HG03432 (cell line): ENCODE measurements at regions not wholly inside any gene's neighbourhood (a gene's known extent, or its start where the extent isn't known, plus 50 kb on each side); places are given as distances from the start of the nearest gene placed in this dataset.

Experiments
- ATAC-seq: cut with Tn5 transposase; IDR thresholded peaks from one replicate; pipeline ENCODE4 v1.9.1; 2021; ENCODE audit warnings: mild to moderate bottlenecking, moderate library complexity; ENCODE audit not compliant: unreplicated experiment

DNA sequence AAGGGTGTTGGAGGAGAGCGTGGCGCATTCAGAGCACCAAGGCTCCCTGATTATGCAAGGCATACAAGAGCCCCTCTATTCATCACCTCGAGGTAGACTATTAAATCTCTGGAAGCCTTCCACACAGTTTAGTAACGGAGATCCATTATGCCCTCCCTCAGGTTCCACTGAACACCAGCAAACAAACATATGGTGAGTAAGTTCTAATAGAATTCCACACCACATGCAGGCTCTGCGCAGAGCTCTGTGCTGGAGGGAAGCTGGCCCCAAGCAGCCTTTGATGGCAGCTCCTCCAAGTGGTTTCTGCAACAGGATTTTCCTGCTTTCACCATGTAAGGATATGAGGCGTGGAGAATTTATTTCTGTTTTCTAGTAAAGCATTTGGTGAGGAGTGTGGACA, 238.6 kb downstream of the C1D start:
- ATAC-seq = no peak

GRCh38 chr2:67825476-67825875, 237.3 kb downstream of the C1D start:
- ATAC-seq = no peak

DNA sequence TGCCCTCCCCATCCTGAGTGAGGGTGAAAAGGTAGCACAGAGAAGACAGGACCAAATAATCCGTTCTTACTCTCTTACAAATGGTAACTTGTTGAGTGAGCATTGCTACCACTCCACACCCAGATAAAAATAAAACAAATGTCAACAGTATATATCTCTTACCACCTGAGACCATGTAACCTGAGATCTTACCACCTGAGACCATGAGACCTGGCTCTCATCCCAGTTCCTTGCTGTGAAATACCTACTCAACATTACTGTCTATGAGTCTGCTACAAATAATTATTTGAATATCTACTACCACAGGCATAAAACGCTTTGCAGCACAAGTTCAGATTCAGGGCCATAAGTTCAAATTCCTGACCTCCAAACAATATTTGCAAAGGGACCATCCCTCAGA, 234.7 kb downstream of the C1D start:
- no peak for ATAC-seq

DNA sequence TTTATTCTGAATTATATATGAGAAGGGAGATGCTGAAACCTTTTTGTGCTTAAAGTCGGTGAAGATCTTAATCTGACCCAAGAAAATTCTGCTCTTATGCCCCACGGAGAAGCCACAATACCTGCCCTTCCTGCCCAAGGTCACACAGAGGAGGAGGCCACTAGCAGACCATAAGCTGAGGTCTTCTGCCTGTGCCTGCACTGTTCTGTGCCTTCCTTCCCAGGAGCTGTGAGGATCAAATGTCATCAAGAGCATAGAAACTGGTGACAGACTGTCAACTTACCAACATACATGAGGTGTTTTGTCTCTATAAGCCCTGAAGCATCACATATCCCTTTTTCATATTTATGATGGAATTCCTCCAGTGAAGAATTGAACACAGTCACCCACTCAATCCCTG, 233.3 kb downstream of the C1D start:
- no peak for ATAC-seq

DNA sequence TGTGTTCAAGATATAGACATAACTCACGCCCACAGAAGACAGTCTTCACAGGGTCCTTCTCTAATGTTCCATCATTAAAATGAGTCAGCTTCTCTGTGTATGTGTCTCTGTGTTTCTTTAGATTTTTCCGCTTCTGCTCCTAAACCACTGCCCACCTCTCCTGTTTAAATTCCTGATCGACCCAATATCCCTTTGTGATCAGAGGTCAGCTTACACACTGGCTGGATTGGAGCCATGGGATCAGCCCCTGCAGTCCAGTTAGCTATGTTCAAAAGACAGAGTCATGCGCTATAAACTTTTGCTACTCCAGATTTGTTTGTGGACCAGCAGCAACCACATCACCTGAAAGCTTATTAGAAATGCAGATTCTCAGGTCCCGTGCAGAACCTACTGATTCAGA, 229.2 kb downstream of the C1D start:
- ATAC-seq = no peak

- ATAC-seq = no peak
Observed at GRCh38 chr2:67834482-67834881, 228.3 kb downstream of the C1D start.

GRCh38 chr2:67835266-67835665, 227.5 kb downstream of the C1D start:
- ATAC-seq = no peak

GRCh38 chr2:67836866-67837265, 225.9 kb downstream of the C1D start:
- no peak for ATAC-seq

DNA sequence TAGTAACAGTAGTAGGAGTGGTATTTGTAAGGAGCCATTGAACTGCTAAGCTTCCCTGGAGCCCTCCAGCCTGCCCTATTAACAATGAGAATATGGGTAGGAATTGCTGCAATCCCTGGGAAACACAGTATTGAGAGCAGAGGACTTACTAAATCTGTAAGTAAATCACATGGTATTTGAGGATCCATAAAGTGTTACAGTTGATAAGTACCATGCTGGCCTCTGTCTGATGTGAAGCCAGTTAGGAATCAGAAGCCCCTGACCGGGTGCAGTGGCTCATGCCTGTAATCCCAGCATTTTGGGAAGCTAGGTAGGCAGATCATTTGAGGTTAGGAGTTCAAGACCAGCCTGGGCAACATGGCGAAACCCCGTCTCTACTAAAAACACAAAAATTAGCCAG, 224.6 kb downstream of the C1D start:
- no peak for ATAC-seq

- no peak for ATAC-seq
Observed at GRCh38 chr2:67839242-67839641, 223.6 kb downstream of the C1D start.

- no peak for ATAC-seq
Observed at GRCh38 chr2:67839668-67840067, 223.1 kb downstream of the C1D start.

DNA sequence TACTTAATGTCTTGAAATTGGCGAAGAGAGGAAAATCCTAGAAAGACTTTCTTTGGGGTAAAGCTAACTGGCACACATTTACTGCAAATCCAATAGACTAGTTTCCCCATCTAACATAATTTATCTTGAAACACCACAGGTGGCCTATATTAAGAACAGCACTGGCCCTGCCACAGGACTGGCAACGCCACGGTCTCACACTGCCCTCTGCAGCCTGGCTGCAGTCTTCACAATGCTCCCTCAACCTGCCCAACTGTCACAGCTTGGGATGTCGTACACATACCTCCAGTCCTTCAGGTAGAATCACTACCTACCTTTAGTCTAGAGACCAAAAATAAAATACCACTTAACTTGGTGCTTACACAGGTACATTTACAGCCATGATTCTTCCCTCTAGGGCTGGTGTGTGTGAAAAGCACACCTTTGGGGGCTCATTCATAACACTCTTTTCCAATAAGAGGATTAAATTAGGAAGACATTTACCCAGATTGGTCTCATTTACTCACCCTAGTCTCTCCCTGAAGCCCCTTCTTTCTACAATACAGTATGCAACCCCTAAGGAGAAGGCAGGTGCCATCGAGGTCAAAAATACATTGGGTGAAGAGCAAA, 222.2 kb downstream of the C1D start:
- peak; percentile 85 for ATAC-seq

DNA sequence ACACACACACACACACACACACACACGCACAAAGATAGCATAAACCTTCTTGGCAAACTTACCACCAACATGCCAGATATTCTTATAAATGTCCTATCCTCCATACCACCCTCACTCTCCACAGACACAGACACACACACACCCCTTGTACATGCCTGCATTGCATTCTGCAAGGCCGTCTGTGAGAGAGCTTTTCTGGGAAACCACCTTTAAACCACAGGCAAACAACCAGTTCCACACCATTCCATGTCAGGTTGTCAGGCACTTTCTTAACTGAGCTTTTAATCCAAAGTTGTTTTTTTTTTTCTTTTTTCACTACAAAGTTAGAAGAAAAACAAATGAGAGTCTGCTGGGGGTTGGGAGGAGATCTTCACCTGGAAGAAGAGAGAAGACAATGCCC, 221.1 kb downstream of the C1D start:
- ATAC-seq = no peak

- ATAC-seq = no peak
Observed at GRCh38 chr2:67842375-67842959, 220.3 kb downstream of the C1D start.

DNA sequence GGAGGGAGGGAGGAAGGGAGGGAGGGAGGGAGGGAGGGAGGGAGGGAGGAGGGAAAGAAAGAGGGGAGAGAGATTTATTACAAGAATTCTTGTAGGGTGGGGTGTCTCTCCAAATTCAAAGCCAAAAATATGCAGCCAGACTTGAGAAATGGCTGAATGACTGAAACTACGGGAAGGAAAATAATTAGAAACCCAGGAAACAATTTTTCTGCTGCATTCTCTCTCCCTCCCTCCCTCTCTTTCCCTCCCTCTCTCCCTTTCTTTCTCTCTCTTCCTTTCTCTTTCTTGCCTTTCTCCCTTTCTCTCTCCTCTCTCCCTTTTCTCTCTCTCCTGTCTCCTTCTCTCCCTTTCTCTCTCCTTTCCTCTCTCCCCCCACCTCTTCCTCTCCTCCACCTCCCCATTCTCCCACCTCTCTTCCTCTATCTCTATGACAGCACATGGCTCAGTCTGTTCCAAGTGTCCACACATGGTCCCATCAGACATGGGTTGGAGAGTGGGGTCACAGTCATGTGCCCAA, 218.7 kb downstream of the C1D start:
- ATAC-seq = no peak

- no peak for ATAC-seq
Observed at GRCh38 chr2:67845621-67846369, 217.0 kb downstream of the C1D start.

DNA sequence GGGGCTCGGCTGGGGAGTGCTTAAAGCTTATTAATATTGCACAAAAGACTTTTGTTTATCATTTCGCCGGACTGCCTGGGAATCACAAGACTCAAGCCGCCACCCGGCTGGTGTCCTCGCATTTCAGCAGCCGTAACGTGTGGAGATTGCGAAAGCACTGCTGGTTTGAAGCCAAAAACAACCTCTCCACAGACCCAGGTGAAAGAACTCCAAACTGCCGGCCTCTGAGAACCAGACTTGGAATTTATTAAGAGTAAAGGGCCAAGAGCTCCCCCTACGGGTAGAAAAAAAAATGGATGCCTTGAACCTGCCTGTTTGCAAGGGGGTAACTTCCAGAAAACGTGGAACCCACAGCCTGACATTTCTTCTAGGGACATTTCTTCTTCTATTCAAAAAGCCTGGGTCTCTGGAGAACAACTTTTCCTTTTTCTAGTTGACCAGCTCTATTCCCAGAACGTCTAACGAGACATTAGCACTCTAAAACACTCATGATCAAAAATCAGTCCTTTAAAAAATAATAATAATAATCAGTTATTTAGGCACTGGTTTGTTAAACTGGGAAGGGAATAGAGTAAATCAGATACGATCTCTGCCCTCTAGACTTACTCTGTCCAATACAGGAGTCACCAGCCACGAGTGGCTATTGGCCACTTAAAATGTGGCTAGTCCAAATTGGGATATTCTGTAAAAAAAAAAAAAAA, 216.3 kb downstream of the C1D start:
- ATAC-seq = peak; percentile 67

GRCh38 chr2:67848551-67849285, 214.1 kb downstream of the C1D start:
- ATAC-seq = no peak

- no peak for ATAC-seq
Observed at GRCh38 chr2:67851016-67851415, 211.8 kb downstream of the C1D start.

- ATAC-seq = no peak
Observed at GRCh38 chr2:67851956-67852824, 210.6 kb downstream of the C1D start.
